Testis (tissue), 2 donors: ENCODE measurements at regions not wholly inside any gene's neighbourhood (a gene's known extent, or its start where the extent isn't known, plus 50 kb on each side); places are given as distances from the start of the nearest gene placed in this dataset.

Experiments used
- POLR2A ChIP-seq: fragments of 450-650 bp; IDR thresholded peaks from one replicate; pipeline ENCODE4 v1.6.1; 2017; ENCODE audit warnings: antibody characterized with exemption, mild to moderate bottlenecking, moderate library complexity
- TF ChIP-seq, protein P1 (sequence below), 3 experiments: fragments of 450-650 bp in 2 of 3; fragments of 200-600 bp in 1 of 3; sonication (generic) in 1 of 3; IDR thresholded peaks; one replicate each; pipeline ENCODE4 v1.5.1; 2016 to 2019; ENCODE audit warnings: antibody characterized with exemption in 3 of 3, mild to moderate bottlenecking in 2 of 3, moderate library complexity in 1 of 3

DNA sequence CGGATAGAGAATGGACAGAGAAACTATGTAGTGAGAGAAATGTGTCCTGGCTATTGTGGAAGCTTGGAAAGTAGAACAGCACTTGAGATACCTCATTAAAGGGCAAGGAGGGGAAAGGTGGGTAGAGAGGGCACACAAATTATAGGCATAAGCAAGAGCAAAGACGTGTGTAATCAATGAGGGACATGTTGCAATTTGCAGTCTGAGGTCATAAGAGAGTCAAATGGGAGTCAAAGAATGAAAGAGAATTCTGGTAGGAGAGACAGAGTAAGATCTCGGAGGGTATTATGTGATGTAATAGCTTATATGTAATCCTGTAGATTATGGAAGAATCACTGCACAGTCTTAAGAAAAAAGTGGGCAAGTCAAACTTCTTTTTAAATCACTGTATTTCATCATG lies 312.0 kb upstream of the RGMB start:
- no peak for TF ChIP-seq POLR2A
- TF ChIP-seq, protein P1, sequence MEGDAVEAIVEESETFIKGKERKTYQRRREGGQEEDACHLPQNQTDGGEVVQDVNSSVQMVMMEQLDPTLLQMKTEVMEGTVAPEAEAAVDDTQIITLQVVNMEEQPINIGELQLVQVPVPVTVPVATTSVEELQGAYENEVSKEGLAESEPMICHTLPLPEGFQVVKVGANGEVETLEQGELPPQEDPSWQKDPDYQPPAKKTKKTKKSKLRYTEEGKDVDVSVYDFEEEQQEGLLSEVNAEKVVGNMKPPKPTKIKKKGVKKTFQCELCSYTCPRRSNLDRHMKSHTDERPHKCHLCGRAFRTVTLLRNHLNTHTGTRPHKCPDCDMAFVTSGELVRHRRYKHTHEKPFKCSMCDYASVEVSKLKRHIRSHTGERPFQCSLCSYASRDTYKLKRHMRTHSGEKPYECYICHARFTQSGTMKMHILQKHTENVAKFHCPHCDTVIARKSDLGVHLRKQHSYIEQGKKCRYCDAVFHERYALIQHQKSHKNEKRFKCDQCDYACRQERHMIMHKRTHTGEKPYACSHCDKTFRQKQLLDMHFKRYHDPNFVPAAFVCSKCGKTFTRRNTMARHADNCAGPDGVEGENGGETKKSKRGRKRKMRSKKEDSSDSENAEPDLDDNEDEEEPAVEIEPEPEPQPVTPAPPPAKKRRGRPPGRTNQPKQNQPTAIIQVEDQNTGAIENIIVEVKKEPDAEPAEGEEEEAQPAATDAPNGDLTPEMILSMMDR (IDR thresholded peaks at IDR 0.05) = no peak
